SH-SY5Y (cell line): ENCODE measurements at regions not wholly inside any gene's neighbourhood (a gene's known extent, or its start where the extent isn't known, plus 50 kb on each side); places are given as distances from the start of the nearest gene placed in this dataset.

Source experiments
- GATA2 ChIP-seq: IDR thresholded peaks from 2 replicates; pipeline ENCODE4 v1.6.1; 2011; ENCODE audit warnings: mild to moderate bottlenecking, low read depth, low read length
- GATA3 ChIP-seq: IDR thresholded peaks from 2 replicates; pipeline ENCODE4 v1.6.1; 2011; ENCODE audit warnings: low read depth, mild to moderate bottlenecking, low read length, moderate library complexity

DNA sequence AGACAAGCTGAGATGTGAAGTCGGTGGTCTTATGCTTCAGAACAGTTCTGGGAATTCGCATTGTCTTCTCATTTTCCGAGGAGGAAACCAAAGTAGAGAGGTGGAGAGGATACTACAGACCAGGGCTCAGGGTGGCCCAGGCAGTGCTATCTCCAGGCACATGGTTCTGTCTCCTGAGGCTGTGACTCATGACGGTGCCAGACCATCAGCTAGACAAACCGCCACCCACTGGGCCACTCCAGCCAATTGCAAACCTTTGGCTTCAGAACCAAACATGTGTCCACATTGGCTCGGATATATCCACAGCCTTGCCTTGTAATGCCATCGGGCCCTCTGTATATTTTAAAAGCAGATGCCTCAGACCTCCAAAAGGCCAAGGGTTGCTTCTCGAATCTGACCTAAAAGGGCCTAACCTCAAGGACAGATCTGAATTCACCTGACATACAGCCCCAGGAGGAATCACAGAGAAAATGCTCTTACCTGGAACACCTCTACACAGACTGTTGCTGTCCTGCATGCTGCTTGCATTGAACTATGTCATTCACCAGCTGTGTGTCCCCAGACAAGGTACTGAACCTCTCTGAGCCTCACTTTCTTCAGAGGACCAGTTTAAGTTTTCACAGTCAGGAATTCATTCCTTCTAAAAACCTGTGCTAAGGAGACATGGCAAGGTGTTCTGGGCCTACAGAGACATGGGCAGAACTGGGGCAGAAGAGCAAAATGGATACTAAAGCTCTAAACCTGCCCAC, 224.9 kb upstream of the JUN start:
- TF ChIP-seq GATA3 (no peak), GATA2 (no peak)

GRCh38 chr1:59011663-59012062, 227.8 kb upstream of the JUN start:
- no peak for TF ChIP-seq GATA3
- no peak for TF ChIP-seq GATA2

DNA sequence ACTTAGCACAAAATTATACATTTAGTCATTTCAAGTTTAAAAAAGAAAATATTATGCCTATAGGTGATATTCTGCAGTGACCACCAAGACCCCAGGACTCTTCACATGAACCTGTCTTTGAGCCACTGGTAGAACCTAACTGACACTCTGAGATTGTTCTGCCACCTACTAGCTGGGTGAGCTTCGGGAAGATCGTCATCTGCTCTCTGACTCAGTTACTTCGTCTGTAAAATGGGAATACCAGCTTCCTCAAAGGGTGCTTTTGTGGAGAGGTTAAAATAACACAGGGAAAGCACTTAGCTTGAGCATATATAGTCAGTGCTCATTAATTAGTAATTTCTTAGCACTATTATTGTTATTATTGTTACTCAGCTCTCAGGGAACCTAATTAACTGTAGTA, 228.5 kb upstream of the JUN start:
- TF ChIP-seq GATA2 = no peak
- TF ChIP-seq GATA3 = no peak

- TF ChIP-seq GATA2 = no peak
Measured at GRCh38 chr1:59013276-59013927, 229.6 kb upstream of the JUN start.

GRCh38 chr1:59013928-59014279, 230.1 kb upstream of the JUN start:
- TF ChIP-seq GATA3 (no peak), GATA2 (no peak)

DNA sequence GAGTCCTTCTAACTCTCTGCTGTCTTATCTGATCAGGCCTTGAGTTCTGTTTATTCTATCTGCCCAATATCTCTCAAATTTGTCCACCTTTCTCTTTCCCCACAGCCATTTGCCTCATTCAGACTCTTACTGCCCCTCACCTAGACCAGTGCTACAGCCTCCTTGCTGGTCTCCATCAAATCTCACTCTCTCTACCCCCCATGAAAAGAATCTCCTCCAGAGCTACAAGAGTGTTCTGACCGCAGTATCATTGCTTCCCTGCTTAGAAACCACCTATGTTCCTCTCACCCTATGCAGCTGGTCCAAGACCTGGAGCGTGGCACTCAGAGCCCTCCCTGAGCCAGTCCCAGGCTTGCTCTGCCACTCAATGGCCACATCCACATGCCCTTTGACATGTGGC, 231.0 kb upstream of the JUN start:
- TF ChIP-seq GATA2 = peak; percentile 11; the same call in 1 of the 2 replicates
- TF ChIP-seq GATA3 = no peak

GRCh38 chr1:59015708-59016107, 231.9 kb upstream of the JUN start:
- no peak for TF ChIP-seq GATA2
- no peak for TF ChIP-seq GATA3

- TF ChIP-seq GATA3 (no peak), GATA2 (no peak)
Measured at GRCh38 chr1:59016390-59016789, 232.5 kb upstream of the JUN start.

DNA sequence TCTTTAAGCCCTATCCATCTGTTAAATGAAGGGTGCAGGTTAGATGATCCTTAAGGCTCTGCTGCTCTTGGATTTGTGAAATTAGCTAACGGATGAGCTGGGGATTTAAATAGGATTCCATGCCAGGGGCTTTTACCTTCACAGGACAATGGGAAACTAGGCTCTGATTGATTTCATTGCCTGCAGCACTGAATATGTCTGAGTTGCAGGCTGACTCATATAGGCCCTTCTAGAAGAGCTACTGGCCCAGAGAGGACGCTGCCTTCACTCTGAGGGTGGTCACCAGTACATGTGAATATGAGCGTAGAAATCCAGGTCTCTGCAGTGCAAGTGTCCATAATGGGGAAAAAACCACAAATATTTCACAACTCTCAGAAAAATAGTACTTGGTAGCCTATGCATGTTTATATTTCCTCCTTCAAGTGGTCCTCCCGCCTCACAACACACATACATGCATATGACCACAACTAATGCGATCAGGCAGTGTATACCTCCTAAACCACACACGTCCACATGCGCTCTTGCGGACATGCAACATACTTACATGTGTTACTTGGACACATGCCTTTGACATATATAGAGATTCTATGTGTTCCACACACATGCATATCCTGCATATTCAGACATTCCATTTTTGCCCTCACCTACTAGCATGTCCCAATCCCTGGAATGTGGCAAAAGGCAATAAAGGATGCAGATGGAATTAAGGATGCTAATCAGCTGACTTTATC, 233.8 kb upstream of the JUN start:
- TF ChIP-seq GATA3 (no peak), GATA2 (no peak)

DNA sequence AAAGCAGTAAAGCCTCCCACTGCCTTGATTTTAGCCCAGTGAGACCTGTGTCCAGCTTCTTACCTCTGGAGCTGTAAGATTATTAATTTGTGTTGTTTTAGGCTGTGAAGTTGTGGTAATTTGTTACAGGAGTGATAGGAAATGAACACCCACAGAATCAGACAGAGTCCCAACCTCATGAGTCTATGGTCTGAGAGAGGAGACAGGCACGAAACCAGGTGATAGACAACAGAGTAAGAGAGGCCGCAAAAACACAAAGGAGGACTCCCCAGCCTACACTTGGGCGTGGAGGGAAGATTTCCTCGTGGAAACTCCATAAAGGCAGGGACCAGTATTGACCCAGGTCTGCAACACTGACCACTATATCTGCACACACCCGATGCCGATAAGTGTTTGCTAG, 234.6 kb upstream of the JUN start:
- no peak for TF ChIP-seq GATA2
- TF ChIP-seq GATA3 = no peak

DNA sequence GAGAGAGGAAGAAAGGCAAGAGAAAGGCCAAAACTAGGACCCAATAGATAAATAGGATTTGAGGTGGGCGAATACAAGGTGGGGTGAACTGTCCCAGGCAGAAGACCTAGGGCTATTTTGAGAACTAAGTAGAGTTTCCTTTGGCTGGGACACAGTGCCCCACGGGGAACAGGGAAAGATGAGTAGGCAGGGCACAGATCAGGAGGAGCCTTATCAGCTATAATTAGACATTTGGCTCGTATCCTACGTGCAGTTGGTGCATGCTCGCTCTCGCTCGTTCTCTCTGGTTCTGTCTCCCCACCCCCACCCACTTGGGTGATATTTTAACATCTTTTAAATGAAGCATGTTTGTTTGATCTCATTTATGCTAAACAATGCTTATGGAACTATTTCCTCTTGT, 235.0 kb upstream of the JUN start:
- TF ChIP-seq GATA3 (no peak), GATA2 (no peak)

- TF ChIP-seq GATA3 (no peak), GATA2 (no peak)
Measured at GRCh38 chr1:59020151-59020997, 236.5 kb upstream of the JUN start.

DNA sequence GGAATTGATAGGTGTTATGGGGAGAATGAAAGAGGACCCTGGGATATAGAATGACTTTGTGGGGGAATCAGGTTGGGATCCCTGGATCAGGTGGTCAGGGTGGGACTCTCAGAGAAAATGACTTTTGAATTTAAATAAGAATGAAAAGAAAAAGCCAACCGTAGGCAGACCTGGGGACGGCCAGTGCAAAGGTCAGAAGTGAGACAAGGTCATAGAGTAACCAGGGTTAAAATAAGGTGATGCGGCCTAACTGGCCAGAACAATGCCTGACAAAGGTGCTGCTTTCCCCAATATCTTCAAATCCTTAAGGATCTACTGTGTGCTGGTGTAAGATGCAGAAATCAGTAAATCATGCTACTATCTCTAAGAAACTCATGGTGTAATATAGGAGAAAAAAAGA, 238.4 kb upstream of the JUN start:
- TF ChIP-seq GATA3 (no peak), GATA2 (no peak)

DNA sequence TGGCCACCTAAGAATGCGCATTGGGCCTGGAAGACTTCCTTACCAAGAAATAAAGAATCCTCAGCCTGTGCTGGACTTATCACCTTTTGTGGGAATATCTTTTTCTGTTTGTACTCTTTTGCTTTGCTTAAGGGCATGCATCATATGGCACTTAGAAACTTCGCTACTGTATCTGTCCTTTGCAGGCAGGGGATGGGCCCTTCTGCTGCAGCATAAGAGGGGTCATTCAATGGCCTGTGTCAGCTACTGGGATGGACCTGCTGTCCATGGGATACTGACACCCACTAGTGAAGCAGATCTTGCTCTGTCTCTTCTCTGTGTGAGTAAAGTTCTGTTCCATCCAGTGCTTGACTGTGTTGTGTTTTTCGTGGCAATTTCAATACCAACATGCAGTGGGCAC, 239.0 kb upstream of the JUN start:
- TF ChIP-seq GATA3 (no peak), GATA2 (no peak)
